BE2C (cell line): ENCODE measurements at regions not wholly inside any gene's neighbourhood (a gene's known extent, or its start where the extent isn't known, plus 50 kb on each side); places are given as distances from the start of the nearest gene placed in this dataset.

Experiments
- DNase-seq: peaks from one replicate; pipeline ENCODE4 v3.0.0-alpha.2; 2020
- H3K27me3 ChIP-seq: fragments of 250-450 bp; sonication (Bioruptor Pico); 2 replicates; pipeline ENCODE4 v1.5.1; 2020; ENCODE audit warnings: mild to moderate bottlenecking
- H3K36me3 ChIP-seq: fragments of 250-450 bp; sonication (Bioruptor Pico); 2 replicates; pipeline ENCODE4 v1.5.1; 2020; ENCODE audit warnings: mild to moderate bottlenecking
- H3K4me1 ChIP-seq: fragments of 250-450 bp; sonication (Bioruptor Pico); 2 replicates; pipeline ENCODE4 v1.5.1; 2020
- H3K4me3 ChIP-seq: 2 replicates; pipeline ENCODE4 v1.5.1; 2011; ENCODE audit warnings: low read depth, low read length
- H3K9me3 ChIP-seq: fragments of 250-450 bp; sonication (Bioruptor Pico); 2 replicates; pipeline ENCODE4 v1.5.1; 2020
- CTCF ChIP-seq: IDR thresholded peaks from 2 replicates; pipeline ENCODE4 v1.5.1; 2012; ENCODE audit warnings: mild to moderate bottlenecking, low read depth, low read length

DNA sequence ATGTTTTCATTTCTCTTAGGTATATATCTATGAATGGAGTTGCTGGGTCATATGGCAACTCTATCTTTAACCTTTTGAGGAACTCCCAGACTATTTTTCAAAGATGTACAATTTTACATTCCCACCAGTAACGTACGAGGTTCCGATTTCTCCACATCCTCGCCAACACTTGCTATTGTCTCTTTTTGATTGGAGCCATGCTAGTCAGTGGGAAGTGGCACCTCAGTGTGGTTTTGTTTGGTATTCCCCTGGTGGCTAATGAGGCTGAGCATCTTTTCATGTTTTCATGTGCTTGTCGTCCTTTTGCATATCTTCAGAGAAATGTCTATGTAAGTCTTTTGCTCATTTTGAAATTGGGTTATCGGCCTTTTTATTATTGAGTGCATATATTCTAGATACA, 178.6 kb upstream of the EXOC2 start:
- no peak for TF ChIP-seq CTCF
- Histone ChIP-seq H3K27me3 (peaks cover 3% of the 10 kb centered on the region; the same call in 1 of the 2 replicates), H3K4me1 (no peaks in the 10 kb centered on the region), H3K36me3 (no peaks in the 10 kb centered on the region), H3K4me3 (no peak overlapping the region), H3K9me3 (no peaks in the 10 kb centered on the region; the same call in 1 of the 2 replicates)
- DNase-seq, result no peak

DNA sequence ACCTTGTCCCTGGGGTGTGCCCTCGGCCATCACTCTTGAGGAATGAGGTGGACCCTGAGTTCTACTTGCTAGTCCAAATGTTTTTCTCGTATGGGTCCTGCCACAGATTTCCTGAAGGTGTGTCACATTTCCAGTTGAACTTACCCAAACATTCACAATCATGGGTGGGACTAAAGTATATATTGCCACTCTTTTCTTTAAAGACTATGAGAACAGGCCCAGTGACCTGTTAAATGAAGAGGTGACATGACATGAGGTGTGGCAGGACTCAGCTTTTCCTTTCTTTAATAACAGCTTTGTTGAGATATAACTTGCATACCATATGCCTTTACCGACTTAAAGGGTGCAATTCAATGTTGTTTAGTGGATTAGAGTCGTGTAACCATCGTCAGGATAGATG, 177.2 kb upstream of the EXOC2 start:
- Histone ChIP-seq H3K4me1 (no peaks in the 10 kb centered on the region), H3K36me3 (no peaks in the 10 kb centered on the region), H3K9me3 (no peaks in the 10 kb centered on the region; the same call in 1 of the 2 replicates), H3K4me3 (no peak overlapping the region), H3K27me3 (peaks cover 8% of the 10 kb centered on the region)
- no peak for DNase-seq
- no peak for TF ChIP-seq CTCF

DNA sequence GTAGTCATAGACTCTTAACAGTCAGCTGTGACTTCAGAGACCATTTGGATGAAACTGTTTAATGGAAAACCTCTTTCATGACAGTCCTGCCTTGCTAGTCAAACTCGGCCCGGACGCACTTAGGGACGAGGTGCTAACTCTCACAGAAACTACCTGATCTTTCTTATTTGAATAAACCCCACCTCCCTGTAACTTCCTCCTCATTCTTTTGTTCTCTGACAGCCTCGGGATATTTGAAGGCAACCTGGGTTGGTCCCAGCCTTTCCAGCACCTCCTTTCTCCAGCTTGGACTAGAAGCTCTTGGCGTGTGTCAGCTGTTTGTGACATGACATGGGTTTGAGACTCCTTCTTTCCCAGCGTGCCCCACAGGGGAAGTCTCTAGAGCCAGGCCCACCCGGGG, 175.3 kb upstream of the EXOC2 start:
- Histone ChIP-seq H3K4me3 (no peak overlapping the region), H3K36me3 (no peaks in the 10 kb centered on the region), H3K27me3 (peaks cover 19% of the 10 kb centered on the region), H3K4me1 (no peaks in the 10 kb centered on the region), H3K9me3 (no peaks in the 10 kb centered on the region; the same call in 1 of the 2 replicates)
- DNase-seq, result no peak
- no peak for TF ChIP-seq CTCF

- Histone ChIP-seq H3K4me3 (no peak overlapping the region), H3K36me3 (no peaks in the 10 kb centered on the region), H3K4me1 (no peaks in the 10 kb centered on the region), H3K9me3 (no peaks in the 10 kb centered on the region; the same call in 1 of the 2 replicates), H3K27me3 (peaks cover 19% of the 10 kb centered on the region)
- no peak for TF ChIP-seq CTCF
- no peak for DNase-seq
Observed at GRCh38 chr6:867378-867777, 174.4 kb upstream of the EXOC2 start.

DNA sequence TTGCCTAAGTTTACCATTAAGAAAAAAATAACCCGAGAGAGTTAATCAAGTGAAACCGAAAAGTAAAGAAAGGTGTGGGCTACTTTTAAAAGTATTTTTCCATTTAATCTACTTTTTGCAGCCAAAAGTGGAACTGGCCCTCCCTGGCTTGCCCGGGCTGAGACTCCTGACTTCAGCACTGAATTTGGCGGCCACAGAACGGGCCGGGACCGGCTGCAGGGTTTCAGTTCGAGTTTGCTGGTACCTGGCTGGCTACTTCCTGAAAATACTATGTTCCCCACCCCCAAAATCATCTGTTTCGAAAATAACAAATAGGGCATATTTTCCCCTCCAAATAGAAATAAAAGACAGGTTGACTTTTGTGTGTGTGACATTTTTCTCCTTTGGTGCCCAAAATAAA, 173.4 kb upstream of the EXOC2 start:
- peaks cover 23% of the 10 kb centered on the region for H3K27me3 ChIP-seq

DNA sequence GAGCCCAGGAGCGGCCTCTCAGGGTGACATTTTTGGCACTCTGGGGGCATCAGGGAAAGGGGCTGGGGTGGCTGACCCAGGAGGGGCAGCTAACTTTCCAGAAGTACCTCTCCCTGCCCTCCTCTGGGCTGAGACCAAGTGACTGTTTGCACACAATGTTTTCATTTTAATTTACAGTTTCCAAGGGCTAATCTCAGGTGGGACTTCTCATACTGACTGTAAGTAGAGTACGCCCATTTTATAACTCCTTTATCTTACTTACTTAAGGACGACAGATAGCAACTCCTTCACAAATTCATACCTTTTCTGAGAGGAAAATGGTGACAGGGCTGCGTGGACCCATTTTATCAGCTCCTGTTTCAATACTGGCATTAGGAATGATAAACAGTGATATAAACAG, 172.9 kb upstream of the EXOC2 start:
- no peaks in the 10 kb centered on the region; the same call in 1 of the 2 replicates for H3K9me3 ChIP-seq
- H3K36me3 ChIP-seq, result no peaks in the 10 kb centered on the region
- H3K4me3 ChIP-seq, result no peak overlapping the region
- peaks cover 27% of the 10 kb centered on the region for H3K27me3 ChIP-seq
- no peak for TF ChIP-seq CTCF
- no peaks in the 10 kb centered on the region for H3K4me1 ChIP-seq
- DNase-seq, result no peak

More for the DNA sequence above, 173.4 kb upstream of the EXOC2 start:
- Histone ChIP-seq H3K36me3 (no peaks in the 10 kb centered on the region), H3K4me3 (no peak overlapping the region), H3K9me3 (no peaks in the 10 kb centered on the region; the same call in 1 of the 2 replicates), H3K4me1 (no peaks in the 10 kb centered on the region)
- TF ChIP-seq CTCF, result no peak
- no peak for DNase-seq
